ENCODE measurements at regions not wholly inside any gene's neighbourhood (a gene's known extent, or its start where the extent isn't known, plus 50 kb on each side); places are given as distances from the start of the nearest gene placed in this dataset.

- no peaks in the 10 kb centered on the region for H4K20me1 ChIP-seq (ENCODE audit: insufficient read depth, low read length)
- H2AFZ ChIP-seq (ENCODE audit: low read length): no peak overlapping the region
- no peak for DNase-seq (ENCODE audit: insufficient read length, low spot score, missing footprints)
- no peak overlapping the region for H3K4me2 ChIP-seq (ENCODE audit: insufficient read depth, low read length)
- no peaks in the 10 kb centered on the region for H3K36me3 ChIP-seq (ENCODE audit: insufficient read depth, low read length)
- no peak overlapping the region for H3K4me3 ChIP-seq (ENCODE audit: insufficient read depth, low read length)
- H3K27me3 ChIP-seq (ENCODE audit: insufficient read depth, low read length): no peaks in the 10 kb centered on the region
- no peaks in the 10 kb centered on the region for H3K4me1 ChIP-seq (ENCODE audit: insufficient read depth, low read length)
- no peak for TF ChIP-seq CTCF (IDR thresholded peaks at IDR 0.05; ENCODE audit: extremely low read depth, low read depth, low read length)
- no peaks in the 10 kb centered on the region for H3K9me3 ChIP-seq (ENCODE audit: low read depth, low read length)
- H3K27ac ChIP-seq (ENCODE audit: low read depth, low read length): no peak overlapping the region
- no peaks in the 10 kb centered on the region for H3K79me2 ChIP-seq (ENCODE audit: insufficient read depth, low read length)
These were observed 271.9 kb upstream of the TMEM161B start for GRCh38 chr5:88540471-88541115.

- H3K4me2 ChIP-seq (ENCODE audit: insufficient read depth, low read length): no peak overlapping the region
- no peaks in the 10 kb centered on the region for H3K79me2 ChIP-seq (ENCODE audit: insufficient read depth, low read length)
- no peaks in the 10 kb centered on the region for H3K27me3 ChIP-seq (ENCODE audit: insufficient read depth, low read length)
- no peak overlapping the region for H3K4me3 ChIP-seq (ENCODE audit: insufficient read depth, low read length)
- DNase-seq (ENCODE audit: insufficient read length, low spot score, missing footprints): no peak
- H3K4me1 ChIP-seq (ENCODE audit: insufficient read depth, low read length): no peaks in the 10 kb centered on the region
- H3K27ac ChIP-seq (ENCODE audit: low read depth, low read length): no peak overlapping the region
- H4K20me1 ChIP-seq (ENCODE audit: insufficient read depth, low read length): no peaks in the 10 kb centered on the region
- TF ChIP-seq CTCF (IDR thresholded peaks at IDR 0.05; ENCODE audit: extremely low read depth, low read depth, low read length): no peak
- no peaks in the 10 kb centered on the region for H3K9me3 ChIP-seq (ENCODE audit: low read depth, low read length)
- no peak overlapping the region for H2AFZ ChIP-seq (ENCODE audit: low read length)
- no peaks in the 10 kb centered on the region for H3K36me3 ChIP-seq (ENCODE audit: insufficient read depth, low read length)
These were observed 271.2 kb upstream of the TMEM161B start for GRCh38 chr5:88539693-88540365.

GRCh38 chr5:88539026-88539425 is 270.4 kb upstream of the TMEM161B start:
- Histone ChIP-seq H3K9me3 (ENCODE audit: low read depth, low read length) (no peaks in the 10 kb centered on the region), H3K27me3 (ENCODE audit: insufficient read depth, low read length) (no peaks in the 10 kb centered on the region), H2AFZ (ENCODE audit: low read length) (no peak overlapping the region), H3K4me2 (ENCODE audit: insufficient read depth, low read length) (no peak overlapping the region), H3K36me3 (ENCODE audit: insufficient read depth, low read length) (no peaks in the 10 kb centered on the region), H3K4me1 (ENCODE audit: insufficient read depth, low read length) (no peaks in the 10 kb centered on the region), H3K79me2 (ENCODE audit: insufficient read depth, low read length) (no peaks in the 10 kb centered on the region), H3K4me3 (ENCODE audit: insufficient read depth, low read length) (no peak overlapping the region), H4K20me1 (ENCODE audit: insufficient read depth, low read length) (no peaks in the 10 kb centered on the region), H3K27ac (ENCODE audit: low read depth, low read length) (no peak overlapping the region)
- TF ChIP-seq CTCF (IDR thresholded peaks at IDR 0.05; ENCODE audit: extremely low read depth, low read depth, low read length): no peak
- no peak for DNase-seq (ENCODE audit: insufficient read length, low spot score, missing footprints)

GRCh38 chr5:88536146-88536545 is 267.5 kb upstream of the TMEM161B start:
- no peaks in the 10 kb centered on the region for H3K27me3 ChIP-seq (ENCODE audit: insufficient read depth, low read length)

More at GRCh38 chr5:88536146-88536545, 267.5 kb upstream of the TMEM161B start:
- H3K36me3 ChIP-seq (ENCODE audit: insufficient read depth, low read length): no peaks in the 10 kb centered on the region
- DNase-seq (ENCODE audit: insufficient read length, low spot score, missing footprints): no peak
- H2AFZ ChIP-seq (ENCODE audit: low read length): no peak overlapping the region
- H4K20me1 ChIP-seq (ENCODE audit: insufficient read depth, low read length): no peaks in the 10 kb centered on the region
- H3K27ac ChIP-seq (ENCODE audit: low read depth, low read length): no peak overlapping the region
- no peak for TF ChIP-seq CTCF (IDR thresholded peaks at IDR 0.05; ENCODE audit: extremely low read depth, low read depth, low read length)
- H3K9me3 ChIP-seq (ENCODE audit: low read depth, low read length): no peaks in the 10 kb centered on the region
- H3K4me1 ChIP-seq (ENCODE audit: insufficient read depth, low read length): no peaks in the 10 kb centered on the region
- no peaks in the 10 kb centered on the region for H3K79me2 ChIP-seq (ENCODE audit: insufficient read depth, low read length)
- no peak overlapping the region for H3K4me2 ChIP-seq (ENCODE audit: insufficient read depth, low read length)
- H3K4me3 ChIP-seq (ENCODE audit: insufficient read depth, low read length): no peak overlapping the region

All from osteoblast (primary cell).